Osteoblast (primary cell): ENCODE measurements at regions not wholly inside any gene's neighbourhood (a gene's known extent, or its start where the extent isn't known, plus 50 kb on each side); places are given as distances from the start of the nearest gene placed in this dataset.

ENCODE experiments used
- DNase-seq: peaks from one replicate; pipeline ENCODE4 v3.0.0; 2011; ENCODE audit warnings: low spot score, mixed read lengths; ENCODE audit not compliant: insufficient read length; ENCODE audit errors: missing footprints
- H2AFZ ChIP-seq: 2 replicates; pipeline ENCODE4 v1.6.0; 2011; ENCODE audit warnings: mild to moderate bottlenecking, low read length
- H3K27ac ChIP-seq: 2 replicates; pipeline ENCODE4 v1.5.1; 2011; ENCODE audit warnings: mild to moderate bottlenecking, low read depth, low read length, moderate library complexity
- H3K27me3 ChIP-seq: 2 replicates; pipeline ENCODE4 v1.6.0; 2012; ENCODE audit warnings: mild to moderate bottlenecking, control low read depth, inconsistent platforms, low read length, moderate library complexity; ENCODE audit not compliant: insufficient read depth
- H3K36me3 ChIP-seq: 2 replicates; pipeline ENCODE4 v1.5.1; 2011; ENCODE audit warnings: mild to moderate bottlenecking, low read length, control low read depth, moderate library complexity; ENCODE audit not compliant: insufficient read depth
- H3K4me1 ChIP-seq: 2 replicates; pipeline ENCODE4 v1.5.1; 2011; ENCODE audit warnings: mild to moderate bottlenecking, low read length, control low read depth, moderate library complexity; ENCODE audit not compliant: insufficient read depth
- H3K4me2 ChIP-seq: 2 replicates; pipeline ENCODE4 v1.6.0; 2011; ENCODE audit warnings: mild to moderate bottlenecking, low read length; ENCODE audit not compliant: insufficient read depth
- H3K4me3 ChIP-seq: fragments of 200-600 bp; sonication (generic); 3 replicates; pipeline ENCODE4 v1.5.1; 2012; ENCODE audit warnings: mild to moderate bottlenecking, low read length, inconsistent platforms; ENCODE audit not compliant: insufficient read depth
- H3K79me2 ChIP-seq: 2 replicates; pipeline ENCODE4 v1.6.0; 2012; ENCODE audit warnings: mild to moderate bottlenecking, low read length, control low read depth, inconsistent platforms; ENCODE audit not compliant: insufficient read depth
- H3K9me3 ChIP-seq: 2 replicates; pipeline ENCODE4 v1.5.1; 2011; ENCODE audit warnings: low read depth, low read length, control low read depth
- H4K20me1 ChIP-seq: 2 replicates; pipeline ENCODE4 v1.6.0; 2012; ENCODE audit warnings: mild to moderate bottlenecking, low read length, control low read depth; ENCODE audit not compliant: insufficient read depth
- TF ChIP-seq, protein P1 (sequence below): IDR thresholded peaks from 2 replicates; pipeline ENCODE4 v1.5.1; 2011; ENCODE audit warnings: mild to moderate bottlenecking, low read depth, low read length, moderate library complexity; ENCODE audit errors: extremely low read depth

- TF ChIP-seq, protein P1, sequence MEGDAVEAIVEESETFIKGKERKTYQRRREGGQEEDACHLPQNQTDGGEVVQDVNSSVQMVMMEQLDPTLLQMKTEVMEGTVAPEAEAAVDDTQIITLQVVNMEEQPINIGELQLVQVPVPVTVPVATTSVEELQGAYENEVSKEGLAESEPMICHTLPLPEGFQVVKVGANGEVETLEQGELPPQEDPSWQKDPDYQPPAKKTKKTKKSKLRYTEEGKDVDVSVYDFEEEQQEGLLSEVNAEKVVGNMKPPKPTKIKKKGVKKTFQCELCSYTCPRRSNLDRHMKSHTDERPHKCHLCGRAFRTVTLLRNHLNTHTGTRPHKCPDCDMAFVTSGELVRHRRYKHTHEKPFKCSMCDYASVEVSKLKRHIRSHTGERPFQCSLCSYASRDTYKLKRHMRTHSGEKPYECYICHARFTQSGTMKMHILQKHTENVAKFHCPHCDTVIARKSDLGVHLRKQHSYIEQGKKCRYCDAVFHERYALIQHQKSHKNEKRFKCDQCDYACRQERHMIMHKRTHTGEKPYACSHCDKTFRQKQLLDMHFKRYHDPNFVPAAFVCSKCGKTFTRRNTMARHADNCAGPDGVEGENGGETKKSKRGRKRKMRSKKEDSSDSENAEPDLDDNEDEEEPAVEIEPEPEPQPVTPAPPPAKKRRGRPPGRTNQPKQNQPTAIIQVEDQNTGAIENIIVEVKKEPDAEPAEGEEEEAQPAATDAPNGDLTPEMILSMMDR = no peak
- Histone ChIP-seq H3K4me3 (no peak overlapping the region), H3K27ac (no peak overlapping the region)
These were observed 79.8 kb downstream of the BARX1 start for GRCh38 chr9:93875330-93875729.

GRCh38 chr9:93874242-93874641 is 80.9 kb downstream of the BARX1 start:
- no peaks in the 10 kb centered on the region for H3K79me2 ChIP-seq
- no peak overlapping the region for H3K27ac ChIP-seq
- H3K27me3 ChIP-seq = no peaks in the 10 kb centered on the region
- no peak overlapping the region for H2AFZ ChIP-seq
- peaks cover 7% of the 10 kb centered on the region for H3K9me3 ChIP-seq
- no peak overlapping the region for H3K4me2 ChIP-seq
- no peaks in the 10 kb centered on the region for H3K36me3 ChIP-seq
- no peak for DNase-seq
- no peaks in the 10 kb centered on the region for H4K20me1 ChIP-seq
- no peak overlapping the region for H3K4me3 ChIP-seq
- no peaks in the 10 kb centered on the region for H3K4me1 ChIP-seq
- TF ChIP-seq, protein P1 = no peak

More at GRCh38 chr9:93875330-93875729, 79.8 kb downstream of the BARX1 start:
- Histone ChIP-seq H3K9me3 (peaks cover 7% of the 10 kb centered on the region), H3K36me3 (no peaks in the 10 kb centered on the region), H3K79me2 (no peaks in the 10 kb centered on the region), H3K4me1 (no peaks in the 10 kb centered on the region), H3K27me3 (no peaks in the 10 kb centered on the region), H4K20me1 (no peaks in the 10 kb centered on the region), H2AFZ (no peak overlapping the region), H3K4me2 (no peak overlapping the region)
- no peak for DNase-seq

DNA sequence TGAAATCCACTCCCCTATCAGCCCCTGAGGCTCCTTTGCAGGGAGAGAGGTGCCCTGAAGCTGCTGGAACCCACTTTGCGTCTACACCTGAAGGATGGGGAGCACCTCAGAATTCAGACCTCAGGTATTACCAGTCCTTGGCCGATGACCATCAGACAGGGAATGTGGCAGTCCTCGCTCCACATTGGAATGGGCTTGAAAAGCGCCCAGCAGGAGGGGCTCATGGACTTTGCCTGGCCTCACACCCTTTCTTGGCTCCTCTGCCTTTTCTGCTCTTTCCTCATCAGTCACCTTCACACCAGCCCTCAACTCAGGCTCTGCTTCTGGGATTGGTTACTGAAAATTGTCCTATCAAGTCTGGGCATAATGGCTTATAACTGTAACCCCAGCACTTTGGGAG is 83.9 kb downstream of the BARX1 start:
- Histone ChIP-seq H3K79me2 (no peaks in the 10 kb centered on the region), H3K4me1 (no peaks in the 10 kb centered on the region), H4K20me1 (no peaks in the 10 kb centered on the region), H3K36me3 (no peaks in the 10 kb centered on the region), H3K4me2 (no peak overlapping the region), H3K27ac (no peak overlapping the region), H3K27me3 (no peaks in the 10 kb centered on the region), H3K4me3 (no peak overlapping the region), H3K9me3 (peaks cover 7% of the 10 kb centered on the region), H2AFZ (no peak overlapping the region)
- TF ChIP-seq, protein P1 = no peak
- DNase-seq = no peak

- no peak for DNase-seq
- H3K4me1 ChIP-seq = no peaks in the 10 kb centered on the region
- no peak overlapping the region for H2AFZ ChIP-seq
- no peaks in the 10 kb centered on the region for H3K79me2 ChIP-seq
- no peaks in the 10 kb centered on the region for H3K36me3 ChIP-seq
- TF ChIP-seq, protein P1 = no peak
- no peak overlapping the region for H3K4me3 ChIP-seq
- no peaks in the 10 kb centered on the region for H4K20me1 ChIP-seq
- H3K9me3 ChIP-seq = peaks cover 7% of the 10 kb centered on the region
- no peak overlapping the region for H3K4me2 ChIP-seq
- H3K27ac ChIP-seq = no peak overlapping the region
- H3K27me3 ChIP-seq = no peaks in the 10 kb centered on the region
These were observed 85.3 kb downstream of the BARX1 start for GRCh38 chr9:93869863-93870262.
